ENCODE measurements at regions not wholly inside any gene's neighbourhood (a gene's known extent, or its start where the extent isn't known, plus 50 kb on each side); places are given as distances from the start of the nearest gene placed in this dataset.

DNA sequence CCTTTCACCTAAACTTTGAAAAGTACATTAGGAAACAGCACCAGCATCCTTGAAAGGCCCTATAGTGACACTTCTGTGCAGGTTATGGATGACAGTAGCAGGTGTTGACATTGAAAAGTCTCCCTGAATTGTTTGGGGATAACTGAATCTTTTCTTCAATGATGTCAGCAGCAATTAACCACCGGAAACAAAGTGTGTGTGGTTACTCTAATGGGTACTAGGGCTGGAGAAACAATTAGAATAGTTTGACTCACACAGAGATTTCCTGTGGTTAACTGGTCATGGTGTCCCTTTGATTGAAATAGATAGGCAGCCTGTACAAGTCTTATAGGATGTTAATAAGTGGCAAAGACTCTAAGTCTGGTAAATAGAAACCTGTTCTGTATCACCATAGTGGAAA, 189.1 kb downstream of the TBX18 start:
- TF ChIP-seq POLR2AphosphoS5 (IDR thresholded peaks at IDR 0.05) (no peak), POLR2A (IDR thresholded peaks at IDR 0.05) (no peak)
- TF ChIP-seq, protein P1, sequence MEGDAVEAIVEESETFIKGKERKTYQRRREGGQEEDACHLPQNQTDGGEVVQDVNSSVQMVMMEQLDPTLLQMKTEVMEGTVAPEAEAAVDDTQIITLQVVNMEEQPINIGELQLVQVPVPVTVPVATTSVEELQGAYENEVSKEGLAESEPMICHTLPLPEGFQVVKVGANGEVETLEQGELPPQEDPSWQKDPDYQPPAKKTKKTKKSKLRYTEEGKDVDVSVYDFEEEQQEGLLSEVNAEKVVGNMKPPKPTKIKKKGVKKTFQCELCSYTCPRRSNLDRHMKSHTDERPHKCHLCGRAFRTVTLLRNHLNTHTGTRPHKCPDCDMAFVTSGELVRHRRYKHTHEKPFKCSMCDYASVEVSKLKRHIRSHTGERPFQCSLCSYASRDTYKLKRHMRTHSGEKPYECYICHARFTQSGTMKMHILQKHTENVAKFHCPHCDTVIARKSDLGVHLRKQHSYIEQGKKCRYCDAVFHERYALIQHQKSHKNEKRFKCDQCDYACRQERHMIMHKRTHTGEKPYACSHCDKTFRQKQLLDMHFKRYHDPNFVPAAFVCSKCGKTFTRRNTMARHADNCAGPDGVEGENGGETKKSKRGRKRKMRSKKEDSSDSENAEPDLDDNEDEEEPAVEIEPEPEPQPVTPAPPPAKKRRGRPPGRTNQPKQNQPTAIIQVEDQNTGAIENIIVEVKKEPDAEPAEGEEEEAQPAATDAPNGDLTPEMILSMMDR (IDR thresholded peaks at IDR 0.05): no peak
